HUES6 (cell line): ENCODE measurements at regions not wholly inside any gene's neighbourhood (a gene's known extent, or its start where the extent isn't known, plus 50 kb on each side); places are given as distances from the start of the nearest gene placed in this dataset.
"Not testable (repeated sequence)": the region's sequence is repeated elsewhere in the genome, so short reads cannot be mapped to it uniquely, and the experiment has no call there.

Experiments
- H3K27ac ChIP-seq: 2 replicates; pipeline ENCODE4 v1.7.0; 2013; ENCODE audit warnings: low read depth, mild to moderate bottlenecking, low read length, inconsistent platforms
- H3K27me3 ChIP-seq: 2 replicates; pipeline ENCODE4 v1.6.1; 2013; ENCODE audit warnings: low read length; ENCODE audit not compliant: control insufficient read depth, insufficient read depth
- H3K36me3 ChIP-seq: 2 replicates; pipeline ENCODE4 v1.6.1; 2013; ENCODE audit warnings: low read length; ENCODE audit not compliant: control insufficient read depth, insufficient read depth
- H3K4me1 ChIP-seq: 2 replicates; pipeline ENCODE4 v1.6.1; 2013; ENCODE audit warnings: low read length; ENCODE audit not compliant: control insufficient read depth, insufficient read depth
- H3K4me3 ChIP-seq: 2 replicates; pipeline ENCODE4 v1.5.1; 2013; ENCODE audit warnings: low read depth, low read length
- H3K9ac ChIP-seq: one replicate; pipeline ENCODE4 v1.6.1; 2013; ENCODE audit warnings: mild to moderate bottlenecking, low read length
- H3K9me3 ChIP-seq: 2 replicates; pipeline ENCODE4 v1.6.1; 2013; ENCODE audit warnings: low read depth, low read length; ENCODE audit not compliant: control insufficient read depth, insufficient read depth

GRCh38 chr16:26988186-26988585 lies 78.5 kb upstream of the C16orf82 start:
- Histone ChIP-seq H3K4me3 (no peak overlapping the region), H3K9ac (no peak overlapping the region), H3K36me3 (no peaks in the 10 kb centered on the region), H3K4me1 (peaks cover 21% of the 10 kb centered on the region), H3K9me3 (peaks cover 5% of the 10 kb centered on the region; the same call in 1 of the 2 replicates), H3K27me3 (no peaks in the 10 kb centered on the region), H3K27ac (no peak overlapping the region)

GRCh38 chr16:26990384-26991120 lies 76.2 kb upstream of the C16orf82 start:
- H3K36me3 ChIP-seq, H3K27me3 ChIP-seq, H3K4me3 ChIP-seq, H3K9me3 ChIP-seq, H3K27ac ChIP-seq, H3K9ac ChIP-seq: not testable (repeated sequence)
- peaks cover 16% of the 10 kb centered on the region for H3K4me1 ChIP-seq

- no peak overlapping the region for H3K27ac ChIP-seq
- no peaks in the 10 kb centered on the region for H3K27me3 ChIP-seq
- no peaks in the 10 kb centered on the region for H3K36me3 ChIP-seq
- H3K9ac ChIP-seq, result no peak overlapping the region
- no peak overlapping the region for H3K4me3 ChIP-seq
- peaks cover 13% of the 10 kb centered on the region for H3K9me3 ChIP-seq
- H3K4me1 ChIP-seq, result peaks cover 1% of the 10 kb centered on the region; the same call in 1 of the 2 replicates
Observed at GRCh38 chr16:26992666-26993349, 73.9 kb upstream of the C16orf82 start.

- no peaks in the 10 kb centered on the region for H3K4me1 ChIP-seq
- no peak overlapping the region for H3K9ac ChIP-seq
- H3K4me3 ChIP-seq, result no peak overlapping the region
- peaks cover 14% of the 10 kb centered on the region for H3K9me3 ChIP-seq
- no peak overlapping the region for H3K27ac ChIP-seq
- H3K27me3 ChIP-seq, result no peaks in the 10 kb centered on the region
- no peaks in the 10 kb centered on the region for H3K36me3 ChIP-seq
Observed at GRCh38 chr16:26993511-26993910, 73.2 kb upstream of the C16orf82 start.

- no peak overlapping the region for H3K4me3 ChIP-seq
- H3K9me3 ChIP-seq, result peaks cover 14% of the 10 kb centered on the region
- no peaks in the 10 kb centered on the region for H3K36me3 ChIP-seq
- H3K27ac ChIP-seq, result no peak overlapping the region
- no peaks in the 10 kb centered on the region for H3K4me1 ChIP-seq
- no peaks in the 10 kb centered on the region for H3K27me3 ChIP-seq
- H3K9ac ChIP-seq, result no peak overlapping the region
Observed at GRCh38 chr16:26993963-26994362, 72.8 kb upstream of the C16orf82 start.

- no peak overlapping the region for H3K9ac ChIP-seq
- H3K4me3 ChIP-seq, result no peak overlapping the region
- H3K4me1 ChIP-seq, result no peaks in the 10 kb centered on the region
- peaks cover 14% of the 10 kb centered on the region for H3K9me3 ChIP-seq
- H3K27ac ChIP-seq, result no peak overlapping the region
- H3K27me3 ChIP-seq, result no peaks in the 10 kb centered on the region
- no peaks in the 10 kb centered on the region for H3K36me3 ChIP-seq
Observed at GRCh38 chr16:26995522-26995921, 71.2 kb upstream of the C16orf82 start.

- Histone ChIP-seq H3K9ac (no peak overlapping the region), H3K4me3 (no peak overlapping the region), H3K4me1 (no peaks in the 10 kb centered on the region), H3K27ac (no peak overlapping the region), H3K27me3 (no peaks in the 10 kb centered on the region), H3K36me3 (no peaks in the 10 kb centered on the region), H3K9me3 (no peaks in the 10 kb centered on the region)
Observed at GRCh38 chr16:27005386-27005785, 61.3 kb upstream of the C16orf82 start.
